ENCODE measurements at regions not wholly inside any gene's neighbourhood (a gene's known extent, or its start where the extent isn't known, plus 50 kb on each side); places are given as distances from the start of the nearest gene placed in this dataset.

GRCh38 chr5:120738568-120738967, 274.5 kb downstream of the PRR16 start:
- H3K27ac ChIP-seq (ENCODE audit: low read depth, low read length): no peak overlapping the region
- POLR2A ChIA-PET: no interaction called here
- DNase-seq (ENCODE audit: low read depth, low spot score): no peak
- no peaks in the 10 kb centered on the region for H3K27me3 ChIP-seq (ENCODE audit: insufficient read depth, low read length)
- CTCF ChIA-PET: no interaction called here
- no peak for ATAC-seq
- no TSS peak for BruUV-seq (replicated peaks)
- H3K4me2 ChIP-seq (ENCODE audit: low read length): no peak overlapping the region
- H3K9me3 ChIP-seq (ENCODE audit: control insufficient read depth in 1 of 2, insufficient read depth in 1 of 2, low read depth in 1 of 2, low read length in 2 of 2): no peaks in the 10 kb centered on the region
- H3K9ac ChIP-seq (ENCODE audit: low read length): no peak overlapping the region
- no peaks in the 10 kb centered on the region for H4K20me1 ChIP-seq (ENCODE audit: insufficient read depth)
- TF ChIP-seq FOSL1 (IDR thresholded peaks at IDR 0.05; ENCODE audit: low read depth) (no peak), POLR2AphosphoS5 (IDR thresholded peaks at IDR 0.05; ENCODE audit: low read depth, low read length) (no peak), YY1 (IDR thresholded peaks at IDR 0.05; ENCODE audit: extremely low read depth, insufficient replicate concordance, low read depth, low read length) (no peak), ELF1 (IDR thresholded peaks at IDR 0.05; ENCODE audit: borderline replicate concordance, low read depth) (no peak), ATF3 (IDR thresholded peaks at IDR 0.05) (no peak), CBX3 (IDR thresholded peaks at IDR 0.05; ENCODE audit: low read depth) (no peak), TCF7L2 (IDR thresholded peaks at IDR 0.05; ENCODE audit: borderline replicate concordance, extremely low read depth, insufficient read depth, insufficient read length) (no peak), SRF (IDR thresholded peaks at IDR 0.05; ENCODE audit: low read depth) (no peak), CEBPB (IDR thresholded peaks at IDR 0.05; ENCODE audit: low read depth) (no peak), MAX (IDR thresholded peaks at IDR 0.05) (no peak), SIN3A (IDR thresholded peaks at IDR 0.05; ENCODE audit: low read depth) (no peak), JUND (IDR thresholded peaks at IDR 0.05) (no peak), ZFX (IDR thresholded peaks at IDR 0.05) (no peak), EGR1 (IDR thresholded peaks at IDR 0.05; ENCODE audit: low read depth) (no peak), EZH2 (IDR thresholded peaks at IDR 0.05) (no peak), POLR2A (IDR thresholded peaks at IDR 0.05; ENCODE audit: borderline replicate concordance, extremely low read depth, insufficient read depth, insufficient read length) (no peak), EZH2phosphoT487 (IDR thresholded peaks at IDR 0.05; ENCODE audit: borderline replicate concordance) (no peak), ZNF274 (IDR thresholded peaks at IDR 0.05; ENCODE audit: low read depth, low read length) (no peak), ZBTB33 (IDR thresholded peaks at IDR 0.05; ENCODE audit: extremely low read depth, insufficient replicate concordance, low read length) (no peak), REST (IDR thresholded peaks at IDR 0.05; ENCODE audit: low read depth) (no peak)
- no peak overlapping the region for H2AFZ ChIP-seq (ENCODE audit: low read depth, low read length, poor library complexity, severe bottlenecking)
- no peak overlapping the region for H3K4me3 ChIP-seq (replicated peaks in 1 of 2; ENCODE audit: low read depth in 1 of 2, low read length in 2 of 2)
- RAD21 ChIA-PET (ENCODE audit: low non-redundant PET in 1 of 2, low total read pairs in 2 of 2, uncharacterized antibody in 2 of 2, unreplicated experiment in 2 of 2): no interaction called here
- H3K4me1 ChIP-seq (ENCODE audit: control insufficient read depth in 1 of 2, insufficient read depth in 2 of 2, low read length in 2 of 2): no peaks in the 10 kb centered on the region
- H3K36me3 ChIP-seq (ENCODE audit: control insufficient read depth in 1 of 2, insufficient read depth in 2 of 2, low read length in 2 of 2): no peaks in the 10 kb centered on the region
- H3K79me2 ChIP-seq (ENCODE audit: insufficient read depth, low read length): no peaks in the 10 kb centered on the region
- H3K9me2 ChIP-seq (ENCODE audit: insufficient read depth): no peaks in the 10 kb centered on the region
- intact Hi-C loops (cut with micrococcal nuclease): no loop called here

Data from HCT116 (cell line).